A549 (cell line): ENCODE measurements at regions not wholly inside any gene's neighbourhood (a gene's known extent, or its start where the extent isn't known, plus 50 kb on each side); places are given as distances from the start of the nearest gene placed in this dataset.

ENCODE experiments used
- CBX8 ChIP-seq: fragments of 200-600 bp; sonication (generic); IDR thresholded peaks from 2 replicates; pipeline ENCODE4 v1.6.1; 2016
- HDAC2 ChIP-seq: fragments of 200-600 bp; sonication (generic); IDR thresholded peaks from 2 replicates; pipeline ENCODE4 v1.6.1; 2016
- HOXA7 ChIP-seq: fragments of 250-450 bp; sonication (Bioruptor Pico); IDR thresholded peaks from 2 replicates; pipeline ENCODE4 v1.5.0; 2020; ENCODE audit warnings: mild to moderate bottlenecking, moderate library complexity
- JUNB ChIP-seq: fragments of >200 bp; sonication (Bioruptor Twin); formaldehyde crosslinking; IDR thresholded peaks from 2 replicates; pipeline ENCODE4 v1.6.1; 2016
- POLR2A ChIP-seq: IDR thresholded peaks from 2 replicates; pipeline ENCODE4 v1.6.1; 2012; ENCODE audit warnings: mild to moderate bottlenecking, low read length
- RAD21 ChIP-seq, 2 experiments: fragments of >200 bp in 1 of 2; sonication (Bioruptor Twin) in 1 of 2; formaldehyde crosslinking in 1 of 2; IDR thresholded peaks in 1 of 2; conservative IDR thresholded peaks in 1 of 2; 2 replicates in 1 of 2; 3 replicates in 1 of 2; pipeline ENCODE4 v1.6.1; 2012 to 2018; ENCODE audit warnings: inconsistent platforms in 1 of 2
- RFX5 ChIP-seq: fragments of 450-650 bp; IDR thresholded peaks from 2 replicates; pipeline ENCODE4 v1.7.1; 2014; ENCODE audit warnings: antibody characterized with exemption, mild to moderate bottlenecking, moderate library complexity
- SREBF2 ChIP-seq: fragments of 450-650 bp; IDR thresholded peaks from 2 replicates; pipeline ENCODE4 v1.6.1; 2014; ENCODE audit warnings: mild to moderate bottlenecking, moderate library complexity
- TF ChIP-seq, protein P1 (sequence below): fragments of >200 bp; sonication (Bioruptor Twin); formaldehyde crosslinking; IDR thresholded peaks from 3 replicates; pipeline ENCODE4 v1.5.1; 2016
- TF ChIP-seq, protein P2 (sequence below): IDR thresholded peaks from 2 replicates; pipeline ENCODE4 v1.6.1; 2012

DNA sequence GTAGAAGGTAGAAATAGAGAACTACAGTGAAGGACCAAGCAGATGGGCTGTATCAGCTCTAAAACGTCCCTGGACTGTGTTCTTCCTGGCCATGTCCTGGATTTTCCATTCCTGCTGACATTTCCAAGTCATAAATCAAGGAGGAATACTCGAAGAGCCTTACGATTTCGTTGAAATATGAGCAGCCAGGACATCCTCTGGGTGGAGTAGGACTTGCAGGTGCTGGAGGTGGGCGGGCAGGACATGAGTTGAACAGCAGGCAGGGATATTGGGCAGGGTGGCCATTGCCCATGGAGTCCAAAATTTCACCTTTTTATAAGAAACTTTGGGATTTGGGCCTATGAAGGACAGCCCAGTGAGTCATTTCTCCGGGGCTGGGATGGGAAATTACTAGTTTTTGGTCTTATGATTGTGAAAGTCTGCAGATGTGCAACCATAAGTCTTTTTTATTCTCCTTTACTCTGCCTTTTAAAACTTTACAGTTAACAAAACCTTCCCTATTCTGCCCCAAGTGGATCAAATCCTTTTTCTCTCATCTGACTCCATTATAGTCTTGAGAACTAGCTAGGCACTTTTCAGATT, 88.8 kb downstream of the TMX1 start:
- TF ChIP-seq, protein P1, sequence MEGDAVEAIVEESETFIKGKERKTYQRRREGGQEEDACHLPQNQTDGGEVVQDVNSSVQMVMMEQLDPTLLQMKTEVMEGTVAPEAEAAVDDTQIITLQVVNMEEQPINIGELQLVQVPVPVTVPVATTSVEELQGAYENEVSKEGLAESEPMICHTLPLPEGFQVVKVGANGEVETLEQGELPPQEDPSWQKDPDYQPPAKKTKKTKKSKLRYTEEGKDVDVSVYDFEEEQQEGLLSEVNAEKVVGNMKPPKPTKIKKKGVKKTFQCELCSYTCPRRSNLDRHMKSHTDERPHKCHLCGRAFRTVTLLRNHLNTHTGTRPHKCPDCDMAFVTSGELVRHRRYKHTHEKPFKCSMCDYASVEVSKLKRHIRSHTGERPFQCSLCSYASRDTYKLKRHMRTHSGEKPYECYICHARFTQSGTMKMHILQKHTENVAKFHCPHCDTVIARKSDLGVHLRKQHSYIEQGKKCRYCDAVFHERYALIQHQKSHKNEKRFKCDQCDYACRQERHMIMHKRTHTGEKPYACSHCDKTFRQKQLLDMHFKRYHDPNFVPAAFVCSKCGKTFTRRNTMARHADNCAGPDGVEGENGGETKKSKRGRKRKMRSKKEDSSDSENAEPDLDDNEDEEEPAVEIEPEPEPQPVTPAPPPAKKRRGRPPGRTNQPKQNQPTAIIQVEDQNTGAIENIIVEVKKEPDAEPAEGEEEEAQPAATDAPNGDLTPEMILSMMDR, result no peak
- TF ChIP-seq POLR2A (no peak), CBX8 (no peak), JUNB (no peak), HDAC2 (no peak), RAD21 (conservative IDR thresholded peaks at IDR 0.05 in 1 of 2, IDR thresholded peaks at IDR 0.05 in 1 of 2) (no peak), RFX5 (no peak), SREBF2 (no peak), HOXA7 (CRISPR knock-in tag) (no peak)
- TF ChIP-seq, protein P2, sequence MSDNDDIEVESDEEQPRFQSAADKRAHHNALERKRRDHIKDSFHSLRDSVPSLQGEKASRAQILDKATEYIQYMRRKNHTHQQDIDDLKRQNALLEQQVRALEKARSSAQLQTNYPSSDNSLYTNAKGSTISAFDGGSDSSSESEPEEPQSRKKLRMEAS, result no peak
